Gastrocnemius medialis (tissue), 4 donors: ENCODE measurements at regions not wholly inside any gene's neighbourhood (a gene's known extent, or its start where the extent isn't known, plus 50 kb on each side); places are given as distances from the start of the nearest gene placed in this dataset.

Experiments used
- ATAC-seq, 2 donors: fragments of 150-250 bp; one replicate each; pipeline ENCODE4 v1.9.1; 2016
- DNase-seq, 2 donors: peaks; one replicate each; pipeline ENCODE4 v3.0.0-alpha.2; 2019
- H3K27ac ChIP-seq, 4 donors: fragments of 200-600 bp; sonication (generic); 1 replicate in 1 of 4; 2 replicates in 3 of 4; pipeline ENCODE4 v1.5.1; 2016 to 2018; ENCODE audit warnings: mild to moderate bottlenecking in 2 of 4, moderate library complexity in 1 of 4
- H3K27me3 ChIP-seq, 3 donors: fragments of 200-600 bp; sonication (generic) in 2 of 3; 1 replicate in 1 of 3; 2 replicates in 2 of 3; pipeline versions ENCODE4 v1.5.1 to v1.6.0; 2016 to 2019; ENCODE audit warnings: mild to moderate bottlenecking in 1 of 3, moderate library complexity in 1 of 3
- H3K36me3 ChIP-seq, 2 donors: fragments of 200-600 bp; sonication (generic) in 1 of 2; one replicate each; pipeline ENCODE4 v1.5.1; 2017 to 2018
- H3K4me1 ChIP-seq, 2 donors: fragments of 200-600 bp; sonication (generic) in 1 of 2; one replicate each; pipeline ENCODE4 v1.5.1; 2016 to 2017; ENCODE audit warnings: mild to moderate bottlenecking in 2 of 2
- H3K4me3 ChIP-seq, 4 donors: fragments of 200-600 bp; sonication (generic) in 3 of 4; 1 replicate in 1 of 4; 2 replicates in 3 of 4; pipeline ENCODE4 v1.5.1; 2016 to 2019; ENCODE audit warnings: mild to moderate bottlenecking in 2 of 4
- H3K9me3 ChIP-seq, 3 donors: fragments of 200-600 bp; sonication (generic) in 2 of 3; 1 replicate in 1 of 3; 2 replicates in 2 of 3; pipeline ENCODE4 v1.5.1; 2016 to 2019
- CTCF ChIP-seq, 5 experiments: fragments of 450-650 bp in 3 of 5; fragments of 200-600 bp in 2 of 5; sonication (generic) in 2 of 5; IDR thresholded peaks in 4 of 5; conservative IDR thresholded peaks in 1 of 5; 1 replicate in 4 of 5; 2 replicates in 1 of 5; pipeline ENCODE4 v1.5.1; 2016 to 2019; ENCODE audit warnings: antibody characterized with exemption in 5 of 5, mild to moderate bottlenecking in 3 of 5, moderate library complexity in 3 of 5
- POLR2A ChIP-seq, 2 donors: fragments of 450-650 bp; IDR thresholded peaks; one replicate each; pipeline ENCODE4 v1.6.1; 2017; ENCODE audit warnings: antibody characterized with exemption in 2 of 2, mild to moderate bottlenecking in 2 of 2, moderate library complexity in 2 of 2
- in situ Hi-C, 4 donors: fragments of 200-750 bp; cut with MboI; loops; one replicate each; pipeline versions ENCODE4 v1.15.0 to v1.8.0; 2017; ENCODE audit warnings: low sequenced_read_pairs in 4 of 4
- intact Hi-C: fragments of 100-400 bp; cut with DNase I; formaldehyde crosslinking; loops from one replicate; pipeline ENCODE4 v1.15.1; 2023; ENCODE audit warnings: low total_unique reads

- H3K4me1 ChIP-seq = peaks cover 24 to 27% of the 10 kb centered on the region in 2 donors
Measured at GRCh38 chr12:118536306-118536906, 160.1 kb downstream of the SUDS3 start.

DNA sequence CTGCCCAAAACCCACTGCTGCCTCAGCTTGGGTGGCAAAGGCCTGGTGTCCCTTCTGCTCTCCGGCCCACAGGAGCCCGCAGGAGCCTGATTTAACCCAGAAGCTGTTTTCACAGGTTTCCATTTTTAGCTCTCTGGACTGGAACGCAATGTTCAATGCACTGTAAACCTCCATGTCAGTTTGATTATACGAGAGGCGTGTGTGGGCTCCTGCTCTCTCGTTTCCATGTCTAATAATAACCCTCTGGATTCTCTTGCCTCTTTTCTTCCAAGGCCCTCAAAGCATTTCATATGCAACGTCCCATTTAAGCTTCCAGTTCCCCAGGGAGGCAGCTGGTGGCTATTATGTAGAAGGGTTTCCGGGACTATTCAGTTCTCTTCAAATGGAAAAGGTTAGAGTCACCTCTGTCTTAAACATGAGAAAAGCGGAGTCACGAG, 161.1 kb downstream of the SUDS3 start:
- peak; percentile 71 to 87 for DNase-seq
- ATAC-seq = peak; percentile 96 to 98

More at GRCh38 chr12:118536306-118536906, 160.1 kb downstream of the SUDS3 start:
- Histone ChIP-seq H3K27ac (peak overlapping the region; percentile 97 to 99 (median 98)), H3K4me3 (no peak overlapping the region), H3K9me3 (no peaks in the 10 kb centered on the region), H3K27me3 (no peaks in the 10 kb centered on the region), H3K36me3 (no peaks in the 10 kb centered on the region)
- ATAC-seq (peak in 1 of 2 donors; percentile 43), DNase-seq (no peak)
- in situ Hi-C loops = no loop called here
- TF ChIP-seq POLR2A (IDR thresholded peaks at IDR 0.05) = no peak
- TF ChIP-seq CTCF (IDR thresholded peaks at IDR 0.05 in 4 of 5, conservative IDR thresholded peaks at IDR 0.05 in 1 of 5) = no peak
- intact Hi-C loops = loop anchor here (5.0 to 10.0 kb wide), 3 partner anchors 159 to 1099 kb away; partner anchors contain the start of genes HSPB8 and SUDS3

GRCh38 chr12:118541071-118541470, 164.7 kb downstream of the SUDS3 start:
- intact Hi-C loops = no loop called here
- Histone ChIP-seq H3K27me3 (no peaks in the 10 kb centered on the region), H3K9me3 (no peaks in the 10 kb centered on the region), H3K27ac (no peak overlapping the region), H3K36me3 (no peaks in the 10 kb centered on the region), H3K4me1 (peaks cover 19 to 21% of the 10 kb centered on the region in 2 donors), H3K4me3 (no peak overlapping the region)
- in situ Hi-C loops = no loop called here
- ATAC-seq = no peak
- TF ChIP-seq POLR2A (IDR thresholded peaks at IDR 0.05) (no peak), CTCF (IDR thresholded peaks at IDR 0.05 in 4 of 5, conservative IDR thresholded peaks at IDR 0.05 in 1 of 5) (no peak)
- DNase-seq = no peak

More for the DNA sequence above, 161.1 kb downstream of the SUDS3 start:
- no peaks in the 10 kb centered on the region for H3K36me3 ChIP-seq
- in situ Hi-C loops = no loop called here
- TF ChIP-seq CTCF (IDR thresholded peaks at IDR 0.05 in 4 of 5, conservative IDR thresholded peaks at IDR 0.05 in 1 of 5) (no peak), POLR2A (IDR thresholded peaks at IDR 0.05) (peak; percentile 26 to 77)
- no peaks in the 10 kb centered on the region for H3K9me3 ChIP-seq
- peaks cover 24% of the 10 kb centered on the region in 2 donors for H3K4me1 ChIP-seq
- H3K27ac ChIP-seq = peak overlapping the region; percentile 97 to 99 (median 98)
- H3K27me3 ChIP-seq = no peaks in the 10 kb centered on the region
- H3K4me3 ChIP-seq = peak overlapping the region in 1 of 4 donors; percentile 3
- intact Hi-C loops = loop anchor here (5.0 to 10.0 kb wide), 3 partner anchors 160 to 1100 kb away; partner anchors contain the start of genes HSPB8 and SUDS3

- DNase-seq (no peak), ATAC-seq (no peak)
- Histone ChIP-seq H3K9me3 (no peaks in the 10 kb centered on the region), H3K36me3 (no peaks in the 10 kb centered on the region), H3K4me1 (peaks cover 11 to 13% of the 10 kb centered on the region in 2 donors), H3K27ac (no peak overlapping the region), H3K27me3 (no peaks in the 10 kb centered on the region), H3K4me3 (no peak overlapping the region)
- in situ Hi-C loops = no loop called here
- intact Hi-C loops = no loop called here
- TF ChIP-seq CTCF (IDR thresholded peaks at IDR 0.05 in 4 of 5, conservative IDR thresholded peaks at IDR 0.05 in 1 of 5) (no peak), POLR2A (IDR thresholded peaks at IDR 0.05) (no peak)
Measured at GRCh38 chr12:118541934-118542333, 165.6 kb downstream of the SUDS3 start.
